GF-D8 (cell line): ENCODE measurements at regions not wholly inside any gene's neighbourhood (a gene's known extent, or its start where the extent isn't known, plus 50 kb on each side); places are given as distances from the start of the nearest gene placed in this dataset.
"Not testable (repeated sequence)": the region's sequence is repeated elsewhere in the genome, so short reads cannot be mapped to it uniquely, and the experiment has no call there.

ENCODE experiments used
- DNase-seq: peaks from one replicate; lab custom pipeline; 2025; lab: John Stamatoyannopoulos, UW

- DNase-seq, result no peak
Observed at GRCh38 chr4:183374950-183375555, 52.8 kb upstream of the CLDN24 start.

- DNase-seq, result no peak
Observed at GRCh38 chr4:183376381-183376780, 54.2 kb upstream of the CLDN24 start.

GRCh38 chr4:183377491-183377890 is 55.3 kb upstream of the CLDN24 start:
- no peak for DNase-seq

GRCh38 chr4:183378347-183378746 is 56.1 kb upstream of the CLDN24 start:
- DNase-seq, result not testable (repeated sequence)

GRCh38 chr4:183380901-183381300 is 58.7 kb upstream of the CLDN24 start:
- no peak for DNase-seq

GRCh38 chr4:183383606-183384005 is 60.8 kb upstream of the CDKN2AIP start:
- no peak for DNase-seq

- DNase-seq, result no peak
Observed at GRCh38 chr4:183384516-183384915, 59.9 kb upstream of the CDKN2AIP start.

- no peak for DNase-seq
Observed at GRCh38 chr4:183384983-183385382, 59.5 kb upstream of the CDKN2AIP start.

- DNase-seq, result no peak
Observed at GRCh38 chr4:183388021-183388420, 56.4 kb upstream of the CDKN2AIP start.

- DNase-seq, result no peak
Observed at GRCh38 chr4:183388777-183389176, 55.7 kb upstream of the CDKN2AIP start.

- no peak for DNase-seq
Observed at GRCh38 chr4:183390374-183390773, 54.1 kb upstream of the CDKN2AIP start.

GRCh38 chr4:183391204-183391603 is 53.2 kb upstream of the CDKN2AIP start:
- no peak for DNase-seq

GRCh38 chr4:183392377-183392776 is 52.1 kb upstream of the CDKN2AIP start:
- peak; percentile 55 for DNase-seq

- no peak for DNase-seq
Observed at GRCh38 chr4:183393446-183393845, 51.0 kb upstream of the CDKN2AIP start.

- DNase-seq, result no peak
Observed at GRCh38 chr4:183394166-183394951, 50.1 kb upstream of the CDKN2AIP start.
